ENCODE measurements at regions not wholly inside any gene's neighbourhood (a gene's known extent, or its start where the extent isn't known, plus 50 kb on each side); places are given as distances from the start of the nearest gene placed in this dataset.

DNA sequence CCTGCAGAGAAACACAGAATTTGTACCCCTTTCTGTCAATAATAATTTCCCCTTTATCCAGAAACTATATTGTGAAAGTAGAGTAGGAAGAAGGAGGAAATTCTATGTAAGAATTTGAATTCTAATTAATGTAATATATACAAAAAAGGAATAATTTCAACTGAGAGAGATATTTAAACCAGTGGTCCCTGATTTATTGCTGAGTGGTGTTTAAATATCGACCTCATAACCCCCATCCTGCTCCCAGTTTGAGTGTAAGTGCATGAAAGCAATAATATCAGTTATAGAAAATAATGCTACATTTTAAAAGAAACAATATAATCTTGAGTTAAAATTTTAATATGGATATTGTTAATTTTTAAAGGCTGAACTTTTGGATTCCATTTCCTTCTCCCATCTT is 286.2 kb upstream of the REG3G start:
- TF ChIP-seq, protein P1, sequence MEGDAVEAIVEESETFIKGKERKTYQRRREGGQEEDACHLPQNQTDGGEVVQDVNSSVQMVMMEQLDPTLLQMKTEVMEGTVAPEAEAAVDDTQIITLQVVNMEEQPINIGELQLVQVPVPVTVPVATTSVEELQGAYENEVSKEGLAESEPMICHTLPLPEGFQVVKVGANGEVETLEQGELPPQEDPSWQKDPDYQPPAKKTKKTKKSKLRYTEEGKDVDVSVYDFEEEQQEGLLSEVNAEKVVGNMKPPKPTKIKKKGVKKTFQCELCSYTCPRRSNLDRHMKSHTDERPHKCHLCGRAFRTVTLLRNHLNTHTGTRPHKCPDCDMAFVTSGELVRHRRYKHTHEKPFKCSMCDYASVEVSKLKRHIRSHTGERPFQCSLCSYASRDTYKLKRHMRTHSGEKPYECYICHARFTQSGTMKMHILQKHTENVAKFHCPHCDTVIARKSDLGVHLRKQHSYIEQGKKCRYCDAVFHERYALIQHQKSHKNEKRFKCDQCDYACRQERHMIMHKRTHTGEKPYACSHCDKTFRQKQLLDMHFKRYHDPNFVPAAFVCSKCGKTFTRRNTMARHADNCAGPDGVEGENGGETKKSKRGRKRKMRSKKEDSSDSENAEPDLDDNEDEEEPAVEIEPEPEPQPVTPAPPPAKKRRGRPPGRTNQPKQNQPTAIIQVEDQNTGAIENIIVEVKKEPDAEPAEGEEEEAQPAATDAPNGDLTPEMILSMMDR (conservative IDR thresholded peaks at IDR 0.05), result no peak
- no peak for TF ChIP-seq EZH2 (IDR thresholded peaks at IDR 0.05; ENCODE audit: low read depth)

Measured in PC-9 (cell line).